RWPE1 (cell line): ENCODE measurements at regions not wholly inside any gene's neighbourhood (a gene's known extent, or its start where the extent isn't known, plus 50 kb on each side); places are given as distances from the start of the nearest gene placed in this dataset.
A peak's percentile ranks its signal among the peaks of the same experiment; 100 is the strongest.
"Not testable (repeated sequence)": the region's sequence is repeated elsewhere in the genome, so short reads cannot be mapped to it uniquely, and the experiment has no call there.

Source experiments
- CTCF ChIA-PET: fragments of 350-600 bp; sonication (Branson Sonifier 250); formaldehyde crosslinking; extraction: SDS; loops from one replicate; lab custom pipeline; 2021; lab: Yijun Ruan, JAX
- POLR2A ChIA-PET: fragments of 400-600 bp; formaldehyde crosslinking; extraction: SDS; loops from one replicate; lab custom pipeline; 2020; ENCODE audit warnings: antibody characterized with exemption; ENCODE audit not compliant: low non-redundant PET; lab: Yijun Ruan, JAX
- DNase-seq: peaks from one replicate; pipeline ENCODE4 v3.0.0; 2012; ENCODE audit warnings: low spot score
- H3K27ac ChIP-seq: fragments of 450-650 bp; 2 replicates; pipeline ENCODE4 v1.5.1; 2017
- TF ChIP-seq, protein P1 (sequence below): fragments of 450-650 bp; conservative IDR thresholded peaks from 2 replicates; pipeline ENCODE4 v1.5.1; 2017; ENCODE audit warnings: low read depth, mild to moderate bottlenecking

- no peak for DNase-seq
- TF ChIP-seq, protein P1, sequence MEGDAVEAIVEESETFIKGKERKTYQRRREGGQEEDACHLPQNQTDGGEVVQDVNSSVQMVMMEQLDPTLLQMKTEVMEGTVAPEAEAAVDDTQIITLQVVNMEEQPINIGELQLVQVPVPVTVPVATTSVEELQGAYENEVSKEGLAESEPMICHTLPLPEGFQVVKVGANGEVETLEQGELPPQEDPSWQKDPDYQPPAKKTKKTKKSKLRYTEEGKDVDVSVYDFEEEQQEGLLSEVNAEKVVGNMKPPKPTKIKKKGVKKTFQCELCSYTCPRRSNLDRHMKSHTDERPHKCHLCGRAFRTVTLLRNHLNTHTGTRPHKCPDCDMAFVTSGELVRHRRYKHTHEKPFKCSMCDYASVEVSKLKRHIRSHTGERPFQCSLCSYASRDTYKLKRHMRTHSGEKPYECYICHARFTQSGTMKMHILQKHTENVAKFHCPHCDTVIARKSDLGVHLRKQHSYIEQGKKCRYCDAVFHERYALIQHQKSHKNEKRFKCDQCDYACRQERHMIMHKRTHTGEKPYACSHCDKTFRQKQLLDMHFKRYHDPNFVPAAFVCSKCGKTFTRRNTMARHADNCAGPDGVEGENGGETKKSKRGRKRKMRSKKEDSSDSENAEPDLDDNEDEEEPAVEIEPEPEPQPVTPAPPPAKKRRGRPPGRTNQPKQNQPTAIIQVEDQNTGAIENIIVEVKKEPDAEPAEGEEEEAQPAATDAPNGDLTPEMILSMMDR, result no peak
- POLR2A ChIA-PET, result no interaction called here
- H3K27ac ChIP-seq, result no peak overlapping the region
- CTCF ChIA-PET, result no interaction called here
These were observed 569.1 kb upstream of the GRID2 start for GRCh38 chr4:91734682-91735081.

GRCh38 chr4:91738831-91739230 lies 564.9 kb upstream of the GRID2 start:
- H3K27ac ChIP-seq, POLR2A ChIA-PET, DNase-seq, CTCF ChIA-PET: not testable (repeated sequence)

- TF ChIP-seq, protein P1, result no peak
- POLR2A ChIA-PET, result no interaction called here
- H3K27ac ChIP-seq, result no peak overlapping the region
- CTCF ChIA-PET, result no interaction called here
- no peak for DNase-seq
These were observed 557.2 kb upstream of the GRID2 start for GRCh38 chr4:91746551-91746950.

DNA sequence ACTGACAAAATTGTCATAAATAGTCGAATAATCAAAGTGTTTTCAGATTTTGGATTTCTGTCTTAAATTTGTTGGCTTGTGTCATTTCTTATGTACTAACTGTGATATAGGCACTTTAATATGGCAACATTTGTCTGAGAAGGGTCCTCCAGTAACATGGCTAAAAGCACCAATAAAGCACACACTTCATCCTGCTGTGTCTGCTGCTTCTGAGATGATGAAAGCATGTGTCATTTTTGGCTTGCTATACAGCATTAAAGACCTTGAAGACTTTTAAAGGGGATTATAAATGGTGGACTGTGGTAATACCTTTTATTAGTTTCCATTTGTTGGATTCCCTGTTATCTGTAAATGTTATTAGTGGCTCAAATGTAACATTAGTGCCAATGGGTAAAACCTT lies 551.8 kb upstream of the GRID2 start:
- ChIA-PET CTCF (no interaction called here), POLR2A (no interaction called here)
- no peak for DNase-seq
- H3K27ac ChIP-seq, result no peak overlapping the region
- TF ChIP-seq, protein P1, result no peak

GRCh38 chr4:91754716-91755115 lies 549.0 kb upstream of the GRID2 start:
- TF ChIP-seq, protein P1, result no peak
- no peak for DNase-seq
- no peak overlapping the region for H3K27ac ChIP-seq
- CTCF ChIA-PET, result no interaction called here
- POLR2A ChIA-PET, result no interaction called here

DNA sequence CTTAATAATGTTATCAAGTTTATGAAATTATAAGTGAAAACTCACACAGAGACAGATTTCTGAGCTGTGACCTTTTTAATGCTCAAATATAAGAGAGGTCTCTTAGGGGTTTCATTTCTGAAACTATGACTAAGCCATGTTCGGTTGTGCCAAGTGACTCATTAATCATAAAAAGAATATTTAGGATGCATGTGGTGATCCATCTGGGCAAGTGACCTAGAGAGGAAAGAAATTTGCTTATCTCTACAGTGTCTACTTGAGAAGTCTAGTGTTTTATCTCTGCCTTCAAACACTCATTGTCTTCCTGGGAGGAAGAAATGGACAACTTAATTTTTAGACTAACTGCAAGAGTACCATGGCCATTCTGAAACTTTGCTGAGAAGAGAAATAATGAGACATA lies 545.3 kb upstream of the GRID2 start:
- TF ChIP-seq, protein P1, result no peak
- ChIA-PET CTCF (no interaction called here), POLR2A (no interaction called here)
- peak; percentile 6 for DNase-seq
- H3K27ac ChIP-seq, result no peak overlapping the region

GRCh38 chr4:91764085-91764484 lies 539.7 kb upstream of the GRID2 start:
- ChIA-PET CTCF (interaction anchor here (0.7 kb wide), 1 partner anchor 141 kb away, joined by 3 read pairs; no protein-coding TSS in a partner anchor), POLR2A (no interaction called here)
- TF ChIP-seq, protein P1, result no peak
- H3K27ac ChIP-seq, result no peak overlapping the region
- DNase-seq, result no peak
